Mucosa of stomach (tissue), 1 donor: ENCODE measurements at regions not wholly inside any gene's neighbourhood (a gene's known extent, or its start where the extent isn't known, plus 50 kb on each side); places are given as distances from the start of the nearest gene placed in this dataset.

Experiments
- H3K27me3 ChIP-seq: one replicate; pipeline ENCODE4 v1.7.0; 2013; ENCODE audit warnings: mild to moderate bottlenecking, low read length; ENCODE audit not compliant: control insufficient read depth, insufficient read depth
- H3K36me3 ChIP-seq: one replicate; pipeline ENCODE4 v1.7.0; 2013; ENCODE audit warnings: low read length; ENCODE audit not compliant: control insufficient read depth, insufficient read depth
- H3K4me1 ChIP-seq: one replicate; pipeline ENCODE4 v1.7.0; 2013; ENCODE audit warnings: mild to moderate bottlenecking, low read length; ENCODE audit not compliant: control insufficient read depth, insufficient read depth
- H3K4me3 ChIP-seq: one replicate; pipeline ENCODE4 v1.7.0; 2013; ENCODE audit warnings: low read length
- H3K9ac ChIP-seq: one replicate; pipeline ENCODE4 v1.7.0; 2013; ENCODE audit warnings: mild to moderate bottlenecking, low read length, moderate library complexity
- H3K9me3 ChIP-seq: one replicate; pipeline ENCODE4 v1.7.0; 2013; ENCODE audit warnings: mild to moderate bottlenecking, low read length, moderate library complexity; ENCODE audit not compliant: control insufficient read depth
- donor health status: Pancreatic carcinoma.

DNA sequence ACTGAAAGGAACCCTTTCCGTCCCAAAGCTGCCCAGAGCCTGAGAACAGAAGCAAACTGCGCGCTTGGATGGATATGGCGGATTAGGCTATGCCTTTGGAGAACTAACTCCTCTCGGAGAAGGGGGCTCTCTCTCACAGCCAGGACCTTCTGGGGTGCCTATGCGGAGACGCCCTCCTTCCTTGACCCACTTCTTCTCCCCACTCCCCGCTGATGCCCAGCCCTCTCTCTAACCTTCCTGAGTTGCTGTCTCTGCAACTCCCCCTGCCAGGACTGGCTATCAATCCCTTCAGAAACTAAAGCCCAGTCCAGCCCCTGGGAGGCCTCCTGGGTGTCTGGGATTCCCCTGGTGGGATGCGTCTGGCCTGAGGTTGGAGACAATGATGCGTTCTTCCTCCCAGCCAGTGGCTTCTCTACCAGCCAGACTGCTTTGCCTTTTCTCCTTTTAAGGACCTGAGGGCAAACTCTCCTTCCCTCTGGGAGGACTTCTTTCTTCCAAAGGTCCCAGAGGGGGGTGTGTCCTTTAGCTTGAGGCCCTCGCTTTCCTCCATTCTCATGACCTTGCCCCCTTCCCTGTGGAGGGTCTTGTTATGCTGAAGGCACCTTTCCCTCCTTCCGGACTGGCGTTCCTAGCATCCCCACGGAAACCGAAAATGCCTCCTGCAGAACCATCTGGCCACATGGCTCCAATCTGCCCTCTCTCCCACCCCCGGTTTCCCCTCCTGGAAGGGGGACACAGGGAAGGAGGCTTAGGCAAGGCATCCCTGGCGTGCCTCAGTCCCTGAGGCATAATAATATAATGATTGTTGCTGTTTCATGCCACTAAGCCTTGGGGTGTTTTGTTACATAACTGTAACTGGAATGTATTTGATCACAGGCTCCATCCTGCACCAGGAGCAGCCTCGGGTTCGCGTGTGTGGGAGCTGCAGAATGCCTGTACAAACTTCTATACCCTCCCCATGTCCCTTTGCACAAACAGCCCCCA is 63.4 kb upstream of the C15orf39 start:
- Histone ChIP-seq H3K4me3 (no peak overlapping the region), H3K27me3 (no peaks in the 10 kb centered on the region), H3K9ac (no peak overlapping the region), H3K9me3 (peaks cover 8% of the 10 kb centered on the region), H3K36me3 (no peaks in the 10 kb centered on the region), H3K4me1 (no peaks in the 10 kb centered on the region)

DNA sequence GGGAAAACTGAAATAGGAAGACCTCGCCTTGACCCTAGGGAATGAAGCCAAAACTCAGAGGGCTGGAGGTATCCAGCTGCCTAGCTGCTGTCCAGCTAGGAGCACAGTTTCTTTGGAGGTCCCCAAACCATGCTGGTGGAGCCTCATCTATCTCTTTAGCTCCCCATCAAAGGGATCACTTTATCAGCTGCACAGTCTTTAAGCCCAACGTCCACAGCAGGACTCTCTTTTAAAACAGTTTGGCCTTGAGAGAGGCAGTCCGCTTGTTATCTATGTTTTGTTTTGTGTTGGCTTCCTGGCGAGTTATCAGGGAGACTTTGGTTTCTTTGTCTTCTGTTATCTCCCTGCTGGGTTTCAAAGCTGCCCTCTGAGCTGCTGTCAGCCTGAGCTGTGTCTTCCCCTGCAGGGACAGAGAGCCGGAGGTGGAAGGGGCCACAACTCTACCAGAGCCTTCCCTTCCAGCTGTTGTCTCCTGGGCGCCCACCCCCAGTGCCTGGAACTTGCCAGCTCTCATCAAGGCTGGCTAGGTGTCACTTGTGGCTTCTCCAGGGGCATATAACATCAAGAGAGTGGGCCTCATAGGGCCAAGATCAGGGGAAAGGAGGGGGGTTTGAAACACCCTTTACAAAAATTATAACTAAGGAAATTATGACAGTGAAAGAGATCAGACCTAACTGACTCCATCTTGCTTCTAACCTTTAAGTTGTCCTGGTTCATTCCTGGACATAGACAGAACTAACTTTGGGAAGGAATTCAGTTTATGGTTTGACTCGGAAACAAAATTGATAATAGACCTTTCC is 61.4 kb upstream of the C15orf39 start:
- H3K36me3 ChIP-seq: no peaks in the 10 kb centered on the region

DNA sequence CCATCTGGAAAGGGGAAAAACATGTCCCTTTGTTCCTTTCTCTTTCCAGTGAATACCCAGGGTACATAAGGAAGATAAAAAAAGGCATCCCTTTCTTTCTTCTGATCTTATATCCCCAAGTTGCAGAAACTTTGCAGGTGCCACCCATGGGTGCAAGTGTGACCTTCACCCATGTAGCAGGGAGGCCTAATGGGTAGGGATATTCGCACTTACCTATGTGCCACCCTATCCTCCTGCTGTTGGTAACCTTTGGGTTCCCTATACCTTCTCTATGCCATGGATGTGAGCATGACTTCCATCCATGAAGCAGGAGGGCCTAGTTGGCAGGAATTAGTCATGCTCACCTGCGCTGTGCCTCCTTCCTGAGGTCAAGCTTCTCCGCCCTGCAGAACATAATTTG is 59.2 kb upstream of the C15orf39 start:
- Histone ChIP-seq H3K9me3 (peaks cover 26% of the 10 kb centered on the region), H3K36me3 (no peaks in the 10 kb centered on the region), H3K4me3 (no peak overlapping the region), H3K27me3 (no peaks in the 10 kb centered on the region), H3K9ac (no peak overlapping the region), H3K4me1 (no peaks in the 10 kb centered on the region)

More for the DNA sequence above, 61.4 kb upstream of the C15orf39 start:
- Histone ChIP-seq H3K4me1 (no peaks in the 10 kb centered on the region), H3K9me3 (peaks cover 26% of the 10 kb centered on the region), H3K4me3 (no peak overlapping the region), H3K27me3 (no peaks in the 10 kb centered on the region), H3K9ac (no peak overlapping the region)

DNA sequence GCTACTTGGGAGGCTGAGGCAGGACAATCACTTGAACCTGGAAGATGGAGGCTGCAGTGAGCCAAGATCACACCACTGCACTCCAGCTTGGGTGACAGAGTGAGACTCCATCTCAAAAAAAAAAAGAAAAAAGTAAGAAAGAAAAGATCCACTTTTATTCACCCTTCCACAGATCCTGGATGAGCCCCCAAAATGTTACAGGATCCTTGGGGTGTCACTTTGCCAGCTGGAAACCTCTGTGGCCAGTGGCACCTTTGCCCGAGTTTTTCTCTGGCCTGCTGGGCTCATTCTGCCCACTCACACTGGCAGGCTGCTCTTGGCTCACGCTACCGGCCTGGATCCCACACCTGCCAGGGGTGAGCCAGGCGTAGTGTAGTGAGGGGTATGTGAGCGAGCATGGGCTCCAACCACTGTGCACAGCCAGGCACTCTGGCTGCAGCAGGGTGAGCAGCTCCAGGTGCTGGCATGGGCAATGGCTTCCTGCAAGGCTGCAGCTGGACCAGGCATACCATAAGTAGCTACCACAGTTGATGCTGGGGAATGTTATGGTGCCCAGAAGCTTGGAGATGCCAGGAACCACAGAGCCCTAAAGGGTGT is 57.8 kb upstream of the C15orf39 start:
- Histone ChIP-seq H3K9me3 (peaks cover 26% of the 10 kb centered on the region), H3K4me3 (peak overlapping the region; percentile 31), H3K27me3 (no peaks in the 10 kb centered on the region), H3K36me3 (no peaks in the 10 kb centered on the region), H3K9ac (no peak overlapping the region), H3K4me1 (no peaks in the 10 kb centered on the region)

DNA sequence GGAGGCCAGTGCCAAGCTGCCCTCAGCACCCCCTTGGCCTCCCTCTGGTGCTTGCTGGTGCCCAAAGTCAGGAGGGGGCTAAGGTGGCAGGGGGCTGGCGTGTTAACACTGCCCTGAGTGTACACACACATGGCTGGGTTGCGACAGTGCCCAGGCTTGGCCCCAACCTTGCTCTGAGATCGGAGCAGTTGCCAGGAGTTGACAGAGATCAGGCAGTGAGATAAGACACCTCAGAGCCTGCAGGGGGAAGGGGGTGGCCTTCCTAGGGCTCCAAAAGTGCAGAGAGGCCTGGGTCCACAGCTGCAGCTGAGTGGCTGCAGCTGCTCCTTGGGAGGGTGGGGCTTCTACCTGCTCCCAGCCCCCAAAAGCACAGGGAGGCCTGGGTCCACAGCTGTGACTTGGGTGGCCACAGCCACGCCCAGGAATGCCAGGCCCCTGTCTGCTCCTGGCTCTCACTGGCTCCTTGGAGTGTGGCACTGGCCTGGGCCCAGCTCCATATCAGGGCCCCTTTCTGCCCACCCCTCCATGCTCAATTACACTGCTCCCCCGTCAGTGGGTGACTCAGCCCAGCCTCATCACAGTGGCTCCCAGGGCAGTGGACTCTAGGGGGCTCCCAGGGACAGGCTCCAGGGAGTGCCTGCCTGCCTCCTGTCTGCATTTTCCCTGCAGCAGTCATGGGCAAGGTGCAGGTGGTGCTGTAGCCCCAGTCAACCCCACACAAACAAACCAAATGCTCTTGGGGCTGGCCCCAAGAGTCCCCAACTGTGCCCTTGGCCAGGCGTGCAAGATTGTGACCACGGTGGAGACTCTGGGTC is 56.4 kb upstream of the C15orf39 start:
- H3K36me3 ChIP-seq: no peaks in the 10 kb centered on the region
- H3K9me3 ChIP-seq: peaks cover 26% of the 10 kb centered on the region
- H3K27me3 ChIP-seq: no peaks in the 10 kb centered on the region
- H3K4me1 ChIP-seq: no peaks in the 10 kb centered on the region
- H3K4me3 ChIP-seq: no peak overlapping the region
- H3K9ac ChIP-seq: no peak overlapping the region

DNA sequence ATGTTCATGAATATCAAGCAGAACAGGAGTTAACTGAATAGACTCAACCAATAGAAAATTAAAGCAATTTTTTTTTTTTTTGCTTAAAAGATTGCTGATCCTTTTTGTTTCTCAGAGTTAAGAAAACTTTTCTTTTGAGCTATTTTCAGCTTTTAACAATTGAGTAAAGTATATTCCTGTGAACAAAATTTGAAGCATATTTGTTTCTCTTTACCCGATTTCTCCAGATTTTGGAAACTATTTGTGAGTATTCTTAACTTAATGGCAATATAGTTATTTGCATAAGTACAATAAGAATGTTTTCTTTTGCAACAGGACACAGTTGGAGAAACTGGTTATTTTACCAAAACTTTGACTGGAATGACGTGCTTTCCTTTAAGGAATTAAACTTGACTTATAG is 53.4 kb upstream of the C15orf39 start:
- no peaks in the 10 kb centered on the region for H3K27me3 ChIP-seq
- peaks cover 18% of the 10 kb centered on the region for H3K9me3 ChIP-seq
- no peaks in the 10 kb centered on the region for H3K36me3 ChIP-seq
- H3K4me1 ChIP-seq: no peaks in the 10 kb centered on the region
- H3K9ac ChIP-seq: no peak overlapping the region
- no peak overlapping the region for H3K4me3 ChIP-seq

DNA sequence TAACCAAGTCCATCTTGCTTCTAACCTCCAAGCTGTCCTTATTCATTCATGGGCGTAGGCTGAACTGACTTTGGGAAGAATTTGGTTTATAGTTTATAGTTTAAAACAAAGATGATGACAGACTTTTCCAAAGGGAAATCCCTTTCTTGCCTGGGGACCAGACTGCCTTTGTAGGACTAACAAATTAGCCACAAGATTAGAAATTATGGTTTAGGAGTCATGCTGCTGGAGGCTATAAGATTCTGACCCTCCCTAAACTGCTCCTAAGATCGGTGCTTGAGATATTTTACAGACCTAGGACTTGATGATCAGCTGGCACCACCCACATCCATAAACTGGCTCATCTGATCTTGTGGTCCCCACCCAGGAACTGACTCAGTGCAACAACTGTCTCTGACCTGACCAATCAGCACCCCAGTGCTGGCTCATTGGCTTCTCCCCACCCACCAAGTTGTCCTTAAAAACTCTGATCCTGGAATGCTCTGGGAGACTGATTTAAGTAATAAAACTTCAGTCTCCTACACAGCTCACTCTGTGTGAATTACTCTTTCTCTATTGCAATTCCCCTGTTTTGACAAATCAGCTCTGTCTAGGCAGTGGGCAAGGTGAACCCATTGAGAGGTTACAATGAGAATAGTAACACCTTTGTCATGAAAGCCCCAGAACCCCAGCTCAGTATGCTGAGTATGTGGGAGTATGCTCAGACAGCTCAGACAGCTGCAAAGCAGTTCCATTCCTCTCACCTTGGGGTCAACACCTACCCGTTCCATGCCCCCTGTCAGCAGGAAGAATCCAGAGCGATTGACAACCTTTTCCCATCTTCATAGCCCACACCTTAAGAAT is 51.6 kb upstream of the C15orf39 start:
- no peaks in the 10 kb centered on the region for H3K4me1 ChIP-seq
- H3K36me3 ChIP-seq: no peaks in the 10 kb centered on the region
- no peak overlapping the region for H3K9ac ChIP-seq
- peaks cover 2% of the 10 kb centered on the region for H3K9me3 ChIP-seq
- H3K27me3 ChIP-seq: no peaks in the 10 kb centered on the region
- no peak overlapping the region for H3K4me3 ChIP-seq

DNA sequence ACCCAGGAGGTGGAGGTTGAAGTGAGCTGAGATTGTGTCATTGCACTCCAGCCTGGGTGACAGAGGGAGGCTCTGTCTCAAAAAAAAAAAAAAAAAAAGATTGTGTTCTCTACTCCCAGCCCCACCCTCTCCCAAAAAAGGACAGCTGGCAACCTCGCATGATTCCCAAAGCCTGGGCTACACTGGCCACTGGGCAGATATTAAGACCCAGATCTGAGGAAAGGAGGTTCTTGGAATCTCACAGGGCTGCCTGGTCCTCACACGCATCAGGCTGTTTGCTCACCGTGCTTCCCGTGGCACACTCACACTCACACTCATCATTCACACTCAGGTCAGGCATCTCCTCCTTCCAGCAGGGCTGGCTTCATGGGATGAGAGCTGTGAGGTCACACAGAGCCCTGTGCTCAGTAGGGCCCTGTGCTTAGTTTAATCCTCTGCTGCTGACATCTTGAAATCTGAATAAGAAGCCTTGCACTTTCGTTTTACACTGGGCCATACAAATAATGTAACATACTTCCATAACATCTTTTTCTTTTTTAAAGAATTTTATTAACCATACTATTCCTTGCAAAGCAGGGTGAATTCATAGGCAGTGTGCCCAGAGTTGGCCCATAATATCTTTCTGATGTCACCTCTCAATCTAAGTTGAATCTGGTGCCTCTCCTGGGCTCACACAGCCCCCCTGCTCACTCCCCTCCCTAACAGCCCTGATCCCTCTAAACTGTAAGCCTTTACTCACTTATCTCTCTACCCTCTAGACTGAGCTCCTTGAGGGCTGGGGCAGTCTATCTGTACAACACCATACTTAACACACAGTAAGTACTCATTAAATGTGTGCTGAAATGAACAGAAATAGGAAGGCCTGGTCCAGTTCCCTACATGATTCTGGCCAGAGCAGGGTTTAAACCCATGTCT is 50.2 kb upstream of the C15orf39 start:
- H3K4me1 ChIP-seq: peaks cover 1% of the 10 kb centered on the region
- H3K4me3 ChIP-seq: no peak overlapping the region
- H3K27me3 ChIP-seq: no peaks in the 10 kb centered on the region
- no peaks in the 10 kb centered on the region for H3K9me3 ChIP-seq
- H3K9ac ChIP-seq: no peak overlapping the region
- H3K36me3 ChIP-seq: no peaks in the 10 kb centered on the region
